Neural progenitor cell (in vitro differentiated cells): ENCODE measurements at regions not wholly inside any gene's neighbourhood (a gene's known extent, or its start where the extent isn't known, plus 50 kb on each side); places are given as distances from the start of the nearest gene placed in this dataset.

ENCODE experiments used
- DNase-seq: peaks from one replicate; pipeline ENCODE4 v3.0.0-alpha.2; 2016; ENCODE audit warnings: low spot score
- H2AFZ ChIP-seq: fragments of 200-600 bp; sonication (generic); replicated peaks from 2 replicates; pipeline ENCODE4 v1.6.1; 2016; ENCODE audit warnings: antibody characterized with exemption
- H3F3A ChIP-seq: fragments of 200-600 bp; sonication (generic); 2 replicates; pipeline ENCODE4 v1.6.1; 2016; ENCODE audit warnings: antibody characterized with exemption, low read depth
- H3K27ac ChIP-seq: fragments of 200-600 bp; sonication (generic); 2 replicates; pipeline ENCODE4 v1.5.1; 2016; ENCODE audit warnings: mild to moderate bottlenecking
- H3K27me3 ChIP-seq: fragments of 200-600 bp; sonication (generic); 2 replicates; pipeline ENCODE4 v1.6.1; 2016; ENCODE audit warnings: mild to moderate bottlenecking, moderate library complexity
- H3K36me3 ChIP-seq: fragments of 200-600 bp; sonication (generic); 2 replicates; pipeline ENCODE4 v1.5.1; 2016
- H3K4me1 ChIP-seq: fragments of 200-600 bp; sonication (generic); 2 replicates; pipeline ENCODE4 v1.6.1; 2016; ENCODE audit warnings: mixed run types
- H3K4me2 ChIP-seq: fragments of 200-600 bp; sonication (generic); 2 replicates; pipeline ENCODE4 v1.6.1; 2016
- H3K4me3 ChIP-seq: fragments of 200-600 bp; sonication (generic); 2 replicates; pipeline ENCODE4 v1.5.1; 2016
- H3K79me2 ChIP-seq: fragments of 200-600 bp; sonication (generic); 2 replicates; pipeline ENCODE4 v1.6.1; 2016; ENCODE audit warnings: low read depth
- H3K9ac ChIP-seq: fragments of 200-600 bp; sonication (generic); 2 replicates; pipeline ENCODE4 v1.6.1; 2016
- H3K9me3 ChIP-seq: fragments of 200-600 bp; sonication (generic); 2 replicates; pipeline ENCODE4 v1.5.1; 2016; ENCODE audit warnings: low read depth
- H4K20me1 ChIP-seq: fragments of 200-600 bp; sonication (generic); 2 replicates; pipeline ENCODE4 v1.6.1; 2016; ENCODE audit warnings: low read depth
- H3K27ac Mint-ChIP-seq: 3 replicates; pipeline ENCODE4 v1.8.0; 2021; ENCODE audit warnings: mixed read lengths
- H3K27me3 Mint-ChIP-seq: 2 replicates; pipeline ENCODE4 v1.8.0; 2022; ENCODE audit warnings: low read depth, mild to moderate bottlenecking, inconsistent platforms, moderate library complexity, mixed read lengths; ENCODE audit not compliant: insufficient read depth
- H3K36me3 Mint-ChIP-seq: 3 replicates; pipeline ENCODE4 v1.8.0; 2021; ENCODE audit warnings: mixed read lengths
- H3K4me1 Mint-ChIP-seq: 3 replicates; pipeline ENCODE4 v1.8.0; 2021; ENCODE audit warnings: mixed read lengths
- H3K4me3 Mint-ChIP-seq: 3 replicates; pipeline ENCODE4 v1.8.0; 2021; ENCODE audit warnings: mild to moderate bottlenecking, moderate library complexity, mixed read lengths
- H3K9me3 Mint-ChIP-seq: 3 replicates; pipeline ENCODE4 v1.8.0; 2020; ENCODE audit warnings: mixed read lengths
- EZH2 ChIP-seq: fragments of 200-600 bp; sonication (generic); IDR thresholded peaks from 2 replicates; pipeline ENCODE4 v1.6.1; 2017; ENCODE audit warnings: antibody characterized with exemption, mild to moderate bottlenecking, moderate library complexity
- EZH2phosphoT487 ChIP-seq: fragments of 200-600 bp; sonication (generic); IDR thresholded peaks from 2 replicates; pipeline ENCODE4 v1.6.1; 2017; ENCODE audit warnings: antibody characterized with exemption
- TF ChIP-seq, protein P1 (sequence below): fragments of 200-600 bp; sonication (generic); IDR thresholded peaks from 2 replicates; pipeline ENCODE4 v1.5.1; 2017; ENCODE audit warnings: antibody characterized with exemption, mild to moderate bottlenecking

GRCh38 chr13:32838945-32839344 lies 177.3 kb upstream of the KL start:
- Histone ChIP-seq H2AFZ (no peak overlapping the region), H3K36me3 (no peaks in the 10 kb centered on the region), H3F3A (no peaks in the 10 kb centered on the region), H4K20me1 (no peaks in the 10 kb centered on the region), H3K79me2 (no peaks in the 10 kb centered on the region), H3K27me3 (no peaks in the 10 kb centered on the region), H3K9ac (no peak overlapping the region), H3K9me3 (no peaks in the 10 kb centered on the region), H3K4me1 (peaks cover 3% of the 10 kb centered on the region), H3K4me2 (no peak overlapping the region), H3K4me3 (no peak overlapping the region), H3K27ac (no peak overlapping the region)
- no peak overlapping the region for H3K27ac Mint-ChIP-seq
- TF ChIP-seq EZH2 (no peak), EZH2phosphoT487 (no peak)
- H3K4me3 Mint-ChIP-seq: no peak overlapping the region
- peaks cover 14% of the 10 kb centered on the region for H3K4me1 Mint-ChIP-seq
- H3K36me3 Mint-ChIP-seq: no peaks in the 10 kb centered on the region
- no peaks in the 10 kb centered on the region for H3K27me3 Mint-ChIP-seq
- peaks cover 4% of the 10 kb centered on the region for H3K9me3 Mint-ChIP-seq
- no peak for DNase-seq

DNA sequence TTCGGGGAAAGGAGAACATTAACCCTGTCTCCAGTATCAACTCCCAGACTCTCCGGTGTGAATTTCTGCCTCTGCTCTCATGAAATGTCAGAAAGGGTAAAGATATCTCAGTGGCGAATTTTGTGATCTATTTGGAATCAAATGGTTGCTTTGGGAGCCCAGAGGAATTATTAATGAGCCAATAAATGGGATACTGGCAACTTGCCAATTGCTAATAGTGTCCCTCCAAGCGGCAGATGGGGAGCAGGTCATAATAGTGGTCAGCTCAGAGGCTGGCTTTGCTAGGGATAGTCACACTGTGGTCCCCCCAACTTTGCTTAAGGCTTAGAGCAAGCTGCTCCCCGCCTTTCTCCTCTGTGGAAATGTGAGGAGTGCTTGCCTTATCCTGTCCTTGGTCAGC lies 176.1 kb upstream of the KL start:
- Histone ChIP-seq H4K20me1 (no peaks in the 10 kb centered on the region), H2AFZ (no peak overlapping the region), H3K4me1 (peaks cover 3% of the 10 kb centered on the region), H3K4me2 (no peak overlapping the region), H3K27me3 (no peaks in the 10 kb centered on the region), H3K4me3 (no peak overlapping the region), H3F3A (no peaks in the 10 kb centered on the region), H3K27ac (no peak overlapping the region), H3K9ac (no peak overlapping the region), H3K9me3 (no peaks in the 10 kb centered on the region), H3K36me3 (no peaks in the 10 kb centered on the region), H3K79me2 (no peaks in the 10 kb centered on the region)
- peaks cover 14% of the 10 kb centered on the region for H3K4me1 Mint-ChIP-seq
- H3K4me3 Mint-ChIP-seq: no peak overlapping the region
- no peak for DNase-seq
- H3K27ac Mint-ChIP-seq: no peak overlapping the region
- peaks cover 10% of the 10 kb centered on the region for H3K9me3 Mint-ChIP-seq
- no peak for TF ChIP-seq EZH2
- TF ChIP-seq, protein P1, sequence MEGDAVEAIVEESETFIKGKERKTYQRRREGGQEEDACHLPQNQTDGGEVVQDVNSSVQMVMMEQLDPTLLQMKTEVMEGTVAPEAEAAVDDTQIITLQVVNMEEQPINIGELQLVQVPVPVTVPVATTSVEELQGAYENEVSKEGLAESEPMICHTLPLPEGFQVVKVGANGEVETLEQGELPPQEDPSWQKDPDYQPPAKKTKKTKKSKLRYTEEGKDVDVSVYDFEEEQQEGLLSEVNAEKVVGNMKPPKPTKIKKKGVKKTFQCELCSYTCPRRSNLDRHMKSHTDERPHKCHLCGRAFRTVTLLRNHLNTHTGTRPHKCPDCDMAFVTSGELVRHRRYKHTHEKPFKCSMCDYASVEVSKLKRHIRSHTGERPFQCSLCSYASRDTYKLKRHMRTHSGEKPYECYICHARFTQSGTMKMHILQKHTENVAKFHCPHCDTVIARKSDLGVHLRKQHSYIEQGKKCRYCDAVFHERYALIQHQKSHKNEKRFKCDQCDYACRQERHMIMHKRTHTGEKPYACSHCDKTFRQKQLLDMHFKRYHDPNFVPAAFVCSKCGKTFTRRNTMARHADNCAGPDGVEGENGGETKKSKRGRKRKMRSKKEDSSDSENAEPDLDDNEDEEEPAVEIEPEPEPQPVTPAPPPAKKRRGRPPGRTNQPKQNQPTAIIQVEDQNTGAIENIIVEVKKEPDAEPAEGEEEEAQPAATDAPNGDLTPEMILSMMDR: no peak
- TF ChIP-seq EZH2phosphoT487: no peak
- H3K36me3 Mint-ChIP-seq: no peaks in the 10 kb centered on the region
- H3K27me3 Mint-ChIP-seq: peaks cover 4% of the 10 kb centered on the region

DNA sequence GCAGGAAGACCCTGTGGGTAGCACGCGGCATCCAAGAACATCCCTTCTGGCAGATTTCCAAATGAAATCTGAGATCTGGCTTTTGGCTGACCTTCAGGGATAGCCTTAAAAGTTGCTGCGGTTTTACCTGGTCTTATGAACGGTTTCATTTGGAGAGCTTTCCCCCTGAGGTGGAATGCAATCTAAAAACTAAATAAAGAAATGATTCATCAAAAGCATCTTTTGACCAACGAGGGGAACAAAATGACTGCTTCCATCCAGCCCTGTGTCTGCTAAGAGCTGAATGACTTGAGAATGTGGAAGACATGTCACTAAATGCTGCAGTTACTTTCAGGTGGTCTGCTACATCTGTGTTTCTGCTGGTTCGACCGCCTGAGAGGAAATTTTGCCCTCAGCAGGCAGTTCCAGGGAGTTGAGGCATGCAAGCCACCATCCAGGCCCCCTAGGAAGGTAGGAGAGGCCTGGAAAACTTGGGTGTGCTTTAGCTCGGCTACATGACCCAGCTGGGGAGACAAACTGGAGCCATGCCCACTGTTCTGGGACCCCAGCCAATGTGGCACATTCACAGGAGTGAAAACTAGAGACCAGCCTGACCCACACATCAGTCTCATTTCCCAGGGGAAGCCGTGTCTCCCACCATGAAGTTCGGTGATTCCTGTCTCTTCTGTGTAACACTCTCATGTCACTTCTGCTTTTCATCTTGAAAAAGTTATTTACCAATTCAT lies 175.1 kb upstream of the KL start:
- no peaks in the 10 kb centered on the region for H3F3A ChIP-seq
- no peak overlapping the region for H2AFZ ChIP-seq
- H3K4me1 ChIP-seq: peaks cover 3% of the 10 kb centered on the region
- peaks cover 4% of the 10 kb centered on the region for H3K27me3 Mint-ChIP-seq
- no peaks in the 10 kb centered on the region for H3K36me3 Mint-ChIP-seq
- TF ChIP-seq EZH2phosphoT487: no peak
- TF ChIP-seq EZH2: no peak
- TF ChIP-seq, protein P1: no peak
- H4K20me1 ChIP-seq: no peaks in the 10 kb centered on the region
- H3K27ac ChIP-seq: no peak overlapping the region
- H3K4me2 ChIP-seq: no peak overlapping the region
- H3K9ac ChIP-seq: no peak overlapping the region
- no peak overlapping the region for H3K4me3 ChIP-seq
- no peak for DNase-seq
- no peaks in the 10 kb centered on the region for H3K9me3 ChIP-seq
- H3K4me1 Mint-ChIP-seq: peaks cover 15% of the 10 kb centered on the region
- H3K27me3 ChIP-seq: no peaks in the 10 kb centered on the region
- no peak overlapping the region for H3K27ac Mint-ChIP-seq
- no peak overlapping the region for H3K4me3 Mint-ChIP-seq
- no peaks in the 10 kb centered on the region for H3K79me2 ChIP-seq
- no peaks in the 10 kb centered on the region for H3K36me3 ChIP-seq
- peaks cover 11% of the 10 kb centered on the region for H3K9me3 Mint-ChIP-seq
